ENCODE measurements at regions not wholly inside any gene's neighbourhood (a gene's known extent, or its start where the extent isn't known, plus 50 kb on each side); places are given as distances from the start of the nearest gene placed in this dataset.

GRCh38 chr13:75931116-75931515 is 295.0 kb downstream of the LMO7 start:
- TF ChIP-seq CTCF (IDR thresholded peaks at IDR 0.05) (no peak), POLR2A (IDR thresholded peaks at IDR 0.05) (no peak)

Data from sigmoid colon (tissue), 3 donors.